Neural cell (in vitro differentiated cells): ENCODE measurements at regions not wholly inside any gene's neighbourhood (a gene's known extent, or its start where the extent isn't known, plus 50 kb on each side); places are given as distances from the start of the nearest gene placed in this dataset.

ENCODE experiments used
- EP300 ChIP-seq: fragments of 450-650 bp; conservative IDR thresholded peaks from 2 replicates; pipeline ENCODE4 v1.6.1; 2014; ENCODE audit warnings: antibody characterized with exemption, mild to moderate bottlenecking, moderate library complexity; ENCODE audit not compliant: poor library complexity, severe bottlenecking
- POLR2AphosphoS5 ChIP-seq: IDR thresholded peaks from 2 replicates; pipeline ENCODE4 v1.6.1; 2012
- RAD21 ChIP-seq: fragments of 450-650 bp; conservative IDR thresholded peaks from 2 replicates; pipeline ENCODE4 v1.6.1; 2014; ENCODE audit warnings: antibody characterized with exemption, mild to moderate bottlenecking, moderate library complexity
- TF ChIP-seq, protein P1 (sequence below): fragments of 450-650 bp; IDR thresholded peaks from 2 replicates; pipeline ENCODE4 v1.5.1; 2014; ENCODE audit warnings: antibody characterized with exemption, mild to moderate bottlenecking, moderate library complexity; ENCODE audit not compliant: poor library complexity, severe bottlenecking

DNA sequence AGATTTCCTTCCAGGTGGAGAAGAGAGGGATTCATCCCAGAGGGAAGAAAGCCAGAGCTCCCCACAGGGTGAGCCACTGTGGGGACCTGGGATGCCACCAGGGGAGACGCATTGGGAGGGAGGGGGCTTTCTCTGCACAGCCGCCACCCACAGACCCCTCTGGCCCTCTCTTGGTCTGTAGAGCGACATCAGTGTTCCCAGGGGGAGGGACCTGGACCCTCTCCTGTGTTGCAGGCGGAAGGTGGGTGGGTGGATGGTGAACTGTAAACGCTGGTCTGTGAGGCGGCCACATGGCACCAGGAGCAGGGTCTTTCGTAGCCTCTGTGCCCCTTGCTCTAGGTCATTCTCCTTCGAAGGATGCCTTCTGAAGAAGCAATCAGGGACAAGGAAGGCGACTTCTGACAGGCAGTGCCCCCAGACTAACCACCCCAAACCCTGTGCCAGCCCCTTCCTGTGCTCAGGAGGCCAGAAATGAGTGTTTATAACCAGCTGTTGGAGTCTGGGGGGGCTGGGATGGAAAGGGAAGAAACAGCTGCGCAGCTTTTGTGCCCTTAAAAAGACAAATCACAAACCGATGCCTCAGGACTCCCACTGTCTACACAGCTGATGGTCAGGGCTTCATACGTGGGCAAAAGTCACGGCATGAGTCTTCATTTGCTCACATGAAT lies 121.4 kb upstream of the ZBTB40 start:
- TF ChIP-seq, protein P1, sequence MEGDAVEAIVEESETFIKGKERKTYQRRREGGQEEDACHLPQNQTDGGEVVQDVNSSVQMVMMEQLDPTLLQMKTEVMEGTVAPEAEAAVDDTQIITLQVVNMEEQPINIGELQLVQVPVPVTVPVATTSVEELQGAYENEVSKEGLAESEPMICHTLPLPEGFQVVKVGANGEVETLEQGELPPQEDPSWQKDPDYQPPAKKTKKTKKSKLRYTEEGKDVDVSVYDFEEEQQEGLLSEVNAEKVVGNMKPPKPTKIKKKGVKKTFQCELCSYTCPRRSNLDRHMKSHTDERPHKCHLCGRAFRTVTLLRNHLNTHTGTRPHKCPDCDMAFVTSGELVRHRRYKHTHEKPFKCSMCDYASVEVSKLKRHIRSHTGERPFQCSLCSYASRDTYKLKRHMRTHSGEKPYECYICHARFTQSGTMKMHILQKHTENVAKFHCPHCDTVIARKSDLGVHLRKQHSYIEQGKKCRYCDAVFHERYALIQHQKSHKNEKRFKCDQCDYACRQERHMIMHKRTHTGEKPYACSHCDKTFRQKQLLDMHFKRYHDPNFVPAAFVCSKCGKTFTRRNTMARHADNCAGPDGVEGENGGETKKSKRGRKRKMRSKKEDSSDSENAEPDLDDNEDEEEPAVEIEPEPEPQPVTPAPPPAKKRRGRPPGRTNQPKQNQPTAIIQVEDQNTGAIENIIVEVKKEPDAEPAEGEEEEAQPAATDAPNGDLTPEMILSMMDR, result no peak
- TF ChIP-seq EP300 (no peak), POLR2AphosphoS5 (no peak), RAD21 (no peak)
